H1 (cell line): ENCODE measurements at regions not wholly inside any gene's neighbourhood (a gene's known extent, or its start where the extent isn't known, plus 50 kb on each side); places are given as distances from the start of the nearest gene placed in this dataset.

Source experiments
- CTCF ChIA-PET: fragments of 300-600 bp; sonication (Branson Sonifier 250); formaldehyde crosslinking; loops from one replicate; lab custom pipeline; 2021; ENCODE audit not compliant: partially characterized antibody; lab: Charles Lee
- POLR2A ChIA-PET: fragments of 300-600 bp; sonication (Branson Sonifier 250); formaldehyde crosslinking; loops from one replicate; lab custom pipeline; 2021; ENCODE audit warnings: inconsistent platforms; ENCODE audit not compliant: partially characterized antibody; lab: Charles Lee
- DNase-seq, 2 experiments: peaks; one replicate each; pipeline versions ENCODE4 v3.0.0 to v3.0.0-alpha.2; 2010 to 2022; ENCODE audit warnings: low spot score in 2 of 2, low read depth in 1 of 2, mixed read lengths in 1 of 2
- FAIRE-seq: peaks from 2 replicates; lab custom pipeline; 2011; peaks lifted over from hg19 to GRCh38; lab: Jason Lieb, UNC
- H2AFZ ChIP-seq: 2 replicates; pipeline ENCODE4 v1.8.1; 2012; ENCODE audit warnings: low read length, inconsistent platforms
- H2AK5ac ChIP-seq: 2 replicates; pipeline ENCODE4 v1.6.1; 2013; ENCODE audit warnings: low read depth, low read length
- H2BK120ac ChIP-seq: replicated peaks from 2 replicates; pipeline ENCODE3; 2013; ENCODE audit warnings: low read depth, low read length, inconsistent platforms
- H2BK12ac ChIP-seq: 2 replicates; pipeline ENCODE4 v1.6.1; 2013; ENCODE audit warnings: low read depth, low read length
- H2BK15ac ChIP-seq: 2 replicates; pipeline ENCODE4 v1.6.1; 2013; ENCODE audit warnings: low read length
- H2BK20ac ChIP-seq: 2 replicates; pipeline ENCODE4 v1.6.1; 2013; ENCODE audit warnings: low read length
- H2BK5ac ChIP-seq: 2 replicates; pipeline ENCODE4 v1.6.1; 2013; ENCODE audit warnings: low read depth, low read length
- H3K14ac ChIP-seq: 2 replicates; pipeline ENCODE4 v1.6.1; 2013; ENCODE audit warnings: inconsistent platforms; ENCODE audit not compliant: insufficient read length
- H3K18ac ChIP-seq: 2 replicates; pipeline ENCODE4 v1.6.1; 2013; ENCODE audit warnings: low read length; ENCODE audit errors: extremely low read depth
- H3K23ac ChIP-seq: 2 replicates; pipeline ENCODE4 v1.6.1; 2013; ENCODE audit warnings: inconsistent platforms; ENCODE audit not compliant: insufficient read length
- H3K23me2 ChIP-seq: 2 replicates; pipeline ENCODE4 v1.6.1; 2013; ENCODE audit warnings: low read depth, low read length
- H3K27ac ChIP-seq: 2 replicates; pipeline ENCODE4 v1.6.1; 2011; ENCODE audit warnings: low read depth, low read length, inconsistent platforms
- H3K27me3 ChIP-seq, 4 experiments: replicated peaks in 1 of 4; 1 replicate in 1 of 4; 2 replicates in 3 of 4; pipeline versions ENCODE4 v1.6.1 to v1.8.1; 2011 to 2013; ENCODE audit warnings: low read length in 3 of 4, mild to moderate bottlenecking in 3 of 4, inconsistent platforms in 2 of 4, mixed read lengths in 2 of 4, moderate library complexity in 1 of 4; ENCODE audit not compliant: control insufficient read depth in 3 of 4, insufficient read depth in 3 of 4; ENCODE audit errors: extremely low read depth in 1 of 4
- H3K36me3 ChIP-seq, 4 experiments: 2 replicates each; pipeline versions ENCODE4 v1.6.1 to v1.8.1; 2011 to 2013; ENCODE audit warnings: mild to moderate bottlenecking in 4 of 4, low read length in 3 of 4, moderate library complexity in 2 of 4, control low read depth in 1 of 4, inconsistent platforms in 1 of 4; ENCODE audit not compliant: insufficient read depth in 4 of 4, control insufficient read depth in 2 of 4
- H3K4ac ChIP-seq: replicated peaks from 2 replicates; pipeline ENCODE3; 2013; ENCODE audit warnings: low read length, low read depth, mixed read lengths, inconsistent platforms; ENCODE audit not compliant: insufficient read length
- H3K4me1 ChIP-seq, 4 experiments: replicated peaks in 1 of 4; 1 replicate in 1 of 4; 2 replicates in 3 of 4; pipeline versions ENCODE4 v1.6.1 to v1.8.1; 2011 to 2013; ENCODE audit warnings: low read length in 3 of 4, inconsistent platforms in 2 of 4, mixed read lengths in 1 of 4; ENCODE audit not compliant: insufficient read depth in 4 of 4, control insufficient read depth in 3 of 4
- H3K4me2 ChIP-seq, 2 experiments: 2 replicates each; pipeline versions ENCODE4 v1.6.1 to v1.8.1; 2011 to 2013; ENCODE audit warnings: low read depth in 2 of 2, low read length in 2 of 2, control low read depth in 1 of 2, inconsistent platforms in 1 of 2, mild to moderate bottlenecking in 1 of 2; ENCODE audit not compliant: insufficient read depth in 1 of 2
- H3K4me3 ChIP-seq, 4 experiments: fragments of 200-600, 300-600 bp in 1 of 4; sonication (generic), shearing (Covaris generic), sonication (Bioruptor Twin) in 1 of 4; 2 replicates each; pipeline versions ENCODE4 v1.5.1 to v1.8.1; 2011 to 2016; ENCODE audit warnings: low read length in 4 of 4, low read depth in 3 of 4, control low read depth in 2 of 4, inconsistent platforms in 2 of 4, mild to moderate bottlenecking in 2 of 4, mixed read lengths in 1 of 4, moderate library complexity in 1 of 4; ENCODE audit not compliant: insufficient read depth in 2 of 4; ENCODE audit errors: extremely low read depth in 1 of 4
- H3K56ac ChIP-seq: replicated peaks from 2 replicates; pipeline ENCODE3; 2013; ENCODE audit warnings: low read depth, mild to moderate bottlenecking, mixed read lengths, low read length, inconsistent platforms; ENCODE audit not compliant: insufficient read length
- H3K79me1 ChIP-seq: 2 replicates; pipeline ENCODE4 v1.6.1; 2013; ENCODE audit warnings: low read depth, low read length, control low read depth
- H3K79me2 ChIP-seq, 2 experiments: 2 replicates each; pipeline versions ENCODE4 v1.6.1 to v1.8.1; 2012 to 2013; ENCODE audit warnings: low read length in 2 of 2, mild to moderate bottlenecking in 2 of 2, inconsistent platforms in 1 of 2; ENCODE audit not compliant: insufficient read depth in 2 of 2, control insufficient read depth in 1 of 2
- H3K9ac ChIP-seq, 4 experiments: replicated peaks in 1 of 4; 1 replicate in 1 of 4; 2 replicates in 3 of 4; pipeline versions ENCODE4 v1.6.1 to v1.8.1; 2011 to 2013; ENCODE audit warnings: low read depth in 3 of 4, low read length in 3 of 4, control low read depth in 2 of 4, mild to moderate bottlenecking in 2 of 4, moderate library complexity in 2 of 4, inconsistent platforms in 1 of 4; ENCODE audit errors: extremely low read depth in 1 of 4
- H3K9me3 ChIP-seq, 2 experiments: 2 replicates each; pipeline versions ENCODE4 v1.6.1 to v1.8.1; 2012 to 2013; ENCODE audit warnings: mild to moderate bottlenecking in 2 of 2, moderate library complexity in 2 of 2, control low read depth in 1 of 2, inconsistent platforms in 1 of 2, low read depth in 1 of 2, low read length in 1 of 2, mixed read lengths in 1 of 2; ENCODE audit not compliant: insufficient read depth in 2 of 2
- H4K20me1 ChIP-seq, 2 experiments: replicated peaks in 1 of 2; 2 replicates each; pipeline versions ENCODE3 to v1.8.1; 2011 to 2013; ENCODE audit warnings: inconsistent platforms in 2 of 2, low read length in 2 of 2, mild to moderate bottlenecking in 1 of 2; ENCODE audit not compliant: insufficient read depth in 2 of 2, control insufficient read depth in 1 of 2
- H4K5ac ChIP-seq: 2 replicates; pipeline ENCODE4 v1.6.1; 2013; ENCODE audit warnings: low read length, low read depth, mixed read lengths, inconsistent platforms; ENCODE audit not compliant: insufficient read length
- H4K8ac ChIP-seq: 2 replicates; pipeline ENCODE4 v1.8.0; 2013; ENCODE audit warnings: mild to moderate bottlenecking, moderate library complexity, low read length, inconsistent platforms; ENCODE audit not compliant: insufficient read depth; ENCODE audit errors: extremely low read depth
- H4K91ac ChIP-seq: replicated peaks from 2 replicates; pipeline ENCODE3; 2013; ENCODE audit warnings: low read length, mixed read lengths, inconsistent platforms; ENCODE audit not compliant: insufficient read length
- BACH1 ChIP-seq: IDR thresholded peaks from 2 replicates; pipeline ENCODE4 v1.6.1; 2012; ENCODE audit warnings: low read length, improper control_type of control experiment
- CHD1 ChIP-seq: IDR thresholded peaks from 2 replicates; pipeline ENCODE4 v1.6.1; 2012; ENCODE audit warnings: low read depth, low read length, improper control_type of control experiment
- CHD2 ChIP-seq: IDR thresholded peaks from 2 replicates; pipeline ENCODE4 v1.6.1; 2012; ENCODE audit warnings: low read length, improper control_type of control experiment
- CREB1 ChIP-seq: IDR thresholded peaks from 2 replicates; pipeline ENCODE4 v1.6.1; 2012; ENCODE audit warnings: inconsistent platforms
- EGR1 ChIP-seq: IDR thresholded peaks from 2 replicates; pipeline ENCODE4 v1.6.1; 2011; ENCODE audit warnings: low read depth, low read length, borderline replicate concordance
- FOSL1 ChIP-seq: IDR thresholded peaks from 2 replicates; pipeline ENCODE4 v1.6.1; 2011; ENCODE audit warnings: mild to moderate bottlenecking, low read depth, low read length, moderate library complexity; ENCODE audit not compliant: insufficient read depth
- MAFK ChIP-seq: IDR thresholded peaks from 2 replicates; pipeline ENCODE4 v1.6.1; 2012; ENCODE audit warnings: low read depth, mild to moderate bottlenecking, improper control_type of control experiment, low read length
- POLR2AphosphoS5 ChIP-seq: IDR thresholded peaks from 2 replicates; pipeline ENCODE4 v1.6.1; 2011; ENCODE audit warnings: low read depth, low read length
- RBBP5 ChIP-seq: IDR thresholded peaks from 2 replicates; pipeline ENCODE4 v1.7.1; 2012; ENCODE audit warnings: low read depth, mild to moderate bottlenecking, inconsistent platforms, low read length, moderate library complexity, borderline replicate concordance
- RXRA ChIP-seq: IDR thresholded peaks from 2 replicates; pipeline ENCODE4 v1.6.1; 2011; ENCODE audit warnings: low read depth, mild to moderate bottlenecking, low read length, moderate library complexity; ENCODE audit not compliant: insufficient read depth
- SAP30 ChIP-seq: fragments of 300-600 bp; sonication (generic); IDR thresholded peaks from 2 replicates; pipeline ENCODE4 v1.7.1; 2012; ENCODE audit warnings: low read length, moderate library complexity, mild to moderate bottlenecking, inconsistent platforms; ENCODE audit not compliant: insufficient read depth, insufficient replicate concordance
- SIX5 ChIP-seq: IDR thresholded peaks from 2 replicates; pipeline ENCODE4 v1.6.1; 2011; ENCODE audit warnings: mild to moderate bottlenecking, low read depth, low read length
- SP4 ChIP-seq: IDR thresholded peaks from 2 replicates; pipeline ENCODE4 v1.6.1; 2012; ENCODE audit warnings: low read length, inconsistent platforms
- SRF ChIP-seq: IDR thresholded peaks from 2 replicates; pipeline ENCODE4 v1.6.1; 2011; ENCODE audit warnings: mild to moderate bottlenecking, low read depth, low read length, moderate library complexity
- TAF1 ChIP-seq: IDR thresholded peaks from 2 replicates; pipeline ENCODE4 v1.6.1; 2011; ENCODE audit warnings: mild to moderate bottlenecking, low read depth, low read length
- WGBS, 2 experiments: shearing (Covaris generic) in 1 of 2; methylation state at CpG; one replicate each; pipeline versions ENCODE4 v1.1.6 to v1.1.7; 2013 to 2015; ENCODE audit warnings: low lambda C conversion rate in 2 of 2, mixed read lengths in 2 of 2, inconsistent platforms in 1 of 2, low coverage in 1 of 2, missing lambda C conversion rate in 1 of 2; ENCODE audit not compliant: insufficient replicate concordance in 2 of 2, insufficient coverage in 1 of 2, insufficient read length in 1 of 2; ENCODE audit errors: extremely low coverage in 1 of 2, missing lambda C conversion rate in 1 of 2; 5-methylcytosine and 5-hydroxymethylcytosine counted together

- H4K91ac ChIP-seq, result no peak overlapping the region
- FAIRE-seq, result no peak
- H3K18ac ChIP-seq, result no peak overlapping the region
- no peak overlapping the region for H4K5ac ChIP-seq
- H3K27me3 ChIP-seq, result no peaks in the 10 kb centered on the region
- no peak overlapping the region for H4K8ac ChIP-seq
- H3K4me2 ChIP-seq, result no peak overlapping the region
- H2AK5ac ChIP-seq, result no peak overlapping the region
- no peak overlapping the region for H2BK5ac ChIP-seq
- H3K79me1 ChIP-seq, result no peaks in the 10 kb centered on the region
- H3K4me3 ChIP-seq, result no peak overlapping the region
- TF ChIP-seq POLR2AphosphoS5 (no peak), SP4 (no peak), SRF (no peak), RBBP5 (no peak), RXRA (no peak), CHD2 (no peak), SAP30 (no peak), MAFK (no peak), SIX5 (no peak), EGR1 (no peak), CHD1 (no peak), TAF1 (no peak), CREB1 (no peak), FOSL1 (no peak), BACH1 (no peak)
- 76% methylated on average over 1 of the region's 1 CpG; no CpG with 5 or more reads in 1 of the 2 experiments for WGBS, 2 experiments
- ChIA-PET CTCF (interaction anchor here (0.7 kb wide), 1 partner anchor 556 kb away, joined by 3 read pairs; no protein-coding TSS in a partner anchor), POLR2A (no interaction called here)
- no peak overlapping the region for H2BK12ac ChIP-seq
- H3K56ac ChIP-seq, result no peak overlapping the region
- H3K4ac ChIP-seq, result no peak overlapping the region
- no peak overlapping the region for H3K9ac ChIP-seq
- H3K23me2 ChIP-seq, result no peaks in the 10 kb centered on the region
- no peaks in the 10 kb centered on the region for H3K36me3 ChIP-seq
- H3K9me3 ChIP-seq, result no peaks in the 10 kb centered on the region
- H4K20me1 ChIP-seq, result no peaks in the 10 kb centered on the region
- H3K14ac ChIP-seq, result no peak overlapping the region
- no peak overlapping the region for H2BK15ac ChIP-seq
- H2BK20ac ChIP-seq, result no peak overlapping the region
- no peaks in the 10 kb centered on the region for H3K4me1 ChIP-seq
- no peak overlapping the region for H2AFZ ChIP-seq
- no peak for DNase-seq
- no peak overlapping the region for H3K27ac ChIP-seq
- H3K23ac ChIP-seq, result no peak overlapping the region
- H2BK120ac ChIP-seq, result no peak overlapping the region
- H3K79me2 ChIP-seq, result no peaks in the 10 kb centered on the region
Observed at GRCh38 chr5:104312481-104312880, 749.9 kb upstream of the NUDT12 start.
